ENCODE measurements at regions not wholly inside any gene's neighbourhood (a gene's known extent, or its start where the extent isn't known, plus 50 kb on each side); places are given as distances from the start of the nearest gene placed in this dataset.

- no peak for DNase-seq (ENCODE audit: low read depth in 2 of 2)
Observed at GRCh38 chr21:28751176-28751575, 241.5 kb downstream of the LTN1 start.

GRCh38 chr21:28750565-28750964 is 242.1 kb downstream of the LTN1 start:
- no peak for DNase-seq (ENCODE audit: low read depth in 2 of 2)

GRCh38 chr21:28749536-28749935 is 243.1 kb downstream of the LTN1 start:
- no peak for DNase-seq (ENCODE audit: low read depth in 2 of 2)

- DNase-seq (ENCODE audit: low read depth in 2 of 2), result no peak
Observed at GRCh38 chr21:28747464-28747863, 245.2 kb downstream of the LTN1 start.

GRCh38 chr21:28746166-28746565 is 246.5 kb downstream of the LTN1 start:
- DNase-seq (ENCODE audit: low read depth in 2 of 2), result no peak

GRCh38 chr21:28745131-28746016 is 247.3 kb downstream of the LTN1 start:
- DNase-seq (ENCODE audit: low read depth in 2 of 2), result peak; percentile 37 to 45

GRCh38 chr21:28743723-28744122 is 249.0 kb downstream of the LTN1 start:
- DNase-seq (ENCODE audit: low read depth in 2 of 2), result no peak

GRCh38 chr21:28742527-28742926 is 250.2 kb downstream of the LTN1 start:
- no peak for DNase-seq (ENCODE audit: low read depth in 2 of 2)

GRCh38 chr21:28740125-28740524 is 252.6 kb downstream of the LTN1 start:
- DNase-seq (ENCODE audit: low read depth in 2 of 2), result no peak

GRCh38 chr21:28738882-28739281 is 253.8 kb downstream of the LTN1 start:
- no peak for DNase-seq (ENCODE audit: low read depth in 2 of 2)

GRCh38 chr21:28738420-28738704 is 254.3 kb downstream of the LTN1 start:
- DNase-seq (ENCODE audit: low read depth in 2 of 2), result no peak

GRCh38 chr21:28737674-28738419 is 254.8 kb downstream of the LTN1 start:
- no peak for DNase-seq (ENCODE audit: low read depth in 2 of 2)

- DNase-seq (ENCODE audit: low read depth in 2 of 2), result no peak
Observed at GRCh38 chr21:28734522-28735175, 258.0 kb downstream of the LTN1 start.

GRCh38 chr21:28731700-28732321 is 260.9 kb downstream of the LTN1 start:
- DNase-seq (ENCODE audit: low read depth in 2 of 2), result no peak

GRCh38 chr21:28729887-28730286 is 262.8 kb downstream of the LTN1 start:
- no peak for DNase-seq (ENCODE audit: low read depth in 2 of 2)

- no peak for DNase-seq (ENCODE audit: low read depth in 2 of 2)
Observed at GRCh38 chr21:28727809-28728208, 264.9 kb downstream of the LTN1 start.

- no peak for DNase-seq (ENCODE audit: low read depth in 2 of 2)
Observed at GRCh38 chr21:28725396-28725795, 267.3 kb downstream of the LTN1 start.

- no peak for DNase-seq (ENCODE audit: low read depth in 2 of 2)
Observed at GRCh38 chr21:28723646-28724045, 269.0 kb downstream of the LTN1 start.

- no peak for DNase-seq (ENCODE audit: low read depth in 2 of 2)
Observed at GRCh38 chr21:28719723-28720122, 273.0 kb downstream of the LTN1 start.

GRCh38 chr21:28714777-28715464 is 277.8 kb downstream of the LTN1 start:
- no peak for DNase-seq (ENCODE audit: low read depth in 2 of 2)

GRCh38 chr21:28712411-28712810 is 280.3 kb downstream of the LTN1 start:
- DNase-seq (ENCODE audit: low read depth in 2 of 2), result no peak

- DNase-seq (ENCODE audit: low read depth in 2 of 2), result no peak
Observed at GRCh38 chr21:28705616-28706015, 287.1 kb downstream of the LTN1 start.

Measured in stimulated activated CD8-positive, alpha-beta memory T cell treated with anti-CD3 and anti-CD28 coated beads, Interleukin-7, amount 100 ng/mL, for 4 hours (primary cell).